HL-60 (cell line): ENCODE measurements at regions not wholly inside any gene's neighbourhood (a gene's known extent, or its start where the extent isn't known, plus 50 kb on each side); places are given as distances from the start of the nearest gene placed in this dataset.

Experiments used
- CTCF ChIP-seq: IDR thresholded peaks from one replicate; pipeline ENCODE4 v1.5.1; 2011; ENCODE audit warnings: low read length, control low read depth, inconsistent platforms; ENCODE audit not compliant: insufficient read depth
- GABPA ChIP-seq: IDR thresholded peaks from 2 replicates; pipeline ENCODE4 v1.6.1; 2012; ENCODE audit warnings: low read depth
- POLR2AphosphoS5 ChIP-seq: IDR thresholded peaks from 2 replicates; pipeline ENCODE4 v1.6.1; 2012; ENCODE audit warnings: low read depth
- REST ChIP-seq: IDR thresholded peaks from 2 replicates; pipeline ENCODE4 v1.6.1; 2012; ENCODE audit warnings: low read depth; ENCODE audit not compliant: insufficient replicate concordance
- SPI1 ChIP-seq: IDR thresholded peaks from 2 replicates; pipeline ENCODE4 v1.6.1; 2012; ENCODE audit warnings: low read depth, mild to moderate bottlenecking, borderline replicate concordance

- no peak for TF ChIP-seq CTCF
- TF ChIP-seq REST: no peak
- TF ChIP-seq GABPA: no peak
- no peak for TF ChIP-seq POLR2AphosphoS5
- TF ChIP-seq SPI1: no peak
Measured at GRCh38 chr13:56837161-56837560, 303.6 kb upstream of the PRR20A start.
